Fibroblast of pulmonary artery (primary cell): ENCODE measurements at regions not wholly inside any gene's neighbourhood (a gene's known extent, or its start where the extent isn't known, plus 50 kb on each side); places are given as distances from the start of the nearest gene placed in this dataset.

Experiments
- DNase-seq: peaks from one replicate; pipeline ENCODE4 v3.0.0-alpha.2; 2010; ENCODE audit warnings: low read depth
- H3K4me3 ChIP-seq: replicated peaks from 2 replicates; pipeline ENCODE4 v1.5.1; 2011; ENCODE audit warnings: low read depth, mild to moderate bottlenecking, control low read depth, low read length, moderate library complexity
- TF ChIP-seq, protein P1 (sequence below): IDR thresholded peaks from 2 replicates; pipeline ENCODE4 v1.5.1; 2011; ENCODE audit warnings: mild to moderate bottlenecking, control low read depth, low read length, inconsistent platforms; ENCODE audit errors: missing control alignments

- peak; percentile 98 for DNase-seq
- peak overlapping the region; percentile 23 for H3K4me3 ChIP-seq
Measured at GRCh38 chr4:123699880-123700771, 303.5 kb downstream of the SPRY1 start.

DNA sequence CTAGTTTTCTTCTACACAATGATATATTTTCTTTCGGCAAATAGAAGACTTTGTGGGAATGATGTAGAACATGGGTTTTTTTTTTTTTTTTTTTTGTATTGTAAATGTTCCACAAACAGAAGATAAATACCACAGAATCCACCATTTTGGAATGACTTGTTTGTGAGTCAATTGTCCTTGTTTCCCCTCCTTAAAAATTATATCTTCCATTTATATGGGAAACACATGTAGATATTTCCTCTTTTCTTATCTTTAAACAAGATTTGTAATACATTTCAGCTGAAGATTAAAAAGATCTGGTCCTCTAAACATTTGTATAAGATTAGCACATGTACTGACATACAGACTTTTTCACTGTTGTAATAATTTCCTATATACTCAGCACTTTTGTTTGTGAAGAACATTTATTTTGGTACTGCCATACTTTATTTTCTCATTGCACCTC, 304.6 kb downstream of the SPRY1 start:
- peak overlapping the region; percentile 23 for H3K4me3 ChIP-seq
- TF ChIP-seq, protein P1, sequence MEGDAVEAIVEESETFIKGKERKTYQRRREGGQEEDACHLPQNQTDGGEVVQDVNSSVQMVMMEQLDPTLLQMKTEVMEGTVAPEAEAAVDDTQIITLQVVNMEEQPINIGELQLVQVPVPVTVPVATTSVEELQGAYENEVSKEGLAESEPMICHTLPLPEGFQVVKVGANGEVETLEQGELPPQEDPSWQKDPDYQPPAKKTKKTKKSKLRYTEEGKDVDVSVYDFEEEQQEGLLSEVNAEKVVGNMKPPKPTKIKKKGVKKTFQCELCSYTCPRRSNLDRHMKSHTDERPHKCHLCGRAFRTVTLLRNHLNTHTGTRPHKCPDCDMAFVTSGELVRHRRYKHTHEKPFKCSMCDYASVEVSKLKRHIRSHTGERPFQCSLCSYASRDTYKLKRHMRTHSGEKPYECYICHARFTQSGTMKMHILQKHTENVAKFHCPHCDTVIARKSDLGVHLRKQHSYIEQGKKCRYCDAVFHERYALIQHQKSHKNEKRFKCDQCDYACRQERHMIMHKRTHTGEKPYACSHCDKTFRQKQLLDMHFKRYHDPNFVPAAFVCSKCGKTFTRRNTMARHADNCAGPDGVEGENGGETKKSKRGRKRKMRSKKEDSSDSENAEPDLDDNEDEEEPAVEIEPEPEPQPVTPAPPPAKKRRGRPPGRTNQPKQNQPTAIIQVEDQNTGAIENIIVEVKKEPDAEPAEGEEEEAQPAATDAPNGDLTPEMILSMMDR: no peak
- peak; percentile 68 for DNase-seq

More at GRCh38 chr4:123699880-123700771, 303.5 kb downstream of the SPRY1 start:
- TF ChIP-seq, protein P1: no peak

DNA sequence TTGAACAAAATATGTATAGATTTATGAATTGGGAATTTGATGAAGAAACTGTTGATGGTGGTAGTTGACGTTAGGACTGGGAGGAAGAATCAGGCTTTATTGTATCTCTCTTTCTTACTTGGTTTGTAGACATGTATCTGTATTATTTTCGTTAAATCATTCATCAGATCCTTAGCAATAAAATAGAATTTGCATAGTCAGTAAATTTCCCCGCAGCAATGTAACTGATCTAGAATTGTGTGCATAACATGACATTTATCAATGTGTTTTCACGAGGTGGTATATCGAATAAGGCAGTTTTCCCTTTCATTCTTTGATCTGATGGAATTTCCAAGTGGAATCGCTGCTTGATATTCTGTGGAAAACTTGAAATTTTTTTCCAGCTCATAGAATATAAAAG, 308.8 kb downstream of the SPRY1 start:
- TF ChIP-seq, protein P1: no peak
- no peak for DNase-seq

GRCh38 chr4:123706973-123707372, 310.4 kb downstream of the SPRY1 start:
- TF ChIP-seq, protein P1: no peak
- no peak overlapping the region for H3K4me3 ChIP-seq
- DNase-seq: no peak

More for the DNA sequence above, 308.8 kb downstream of the SPRY1 start:
- no peak overlapping the region for H3K4me3 ChIP-seq

DNA sequence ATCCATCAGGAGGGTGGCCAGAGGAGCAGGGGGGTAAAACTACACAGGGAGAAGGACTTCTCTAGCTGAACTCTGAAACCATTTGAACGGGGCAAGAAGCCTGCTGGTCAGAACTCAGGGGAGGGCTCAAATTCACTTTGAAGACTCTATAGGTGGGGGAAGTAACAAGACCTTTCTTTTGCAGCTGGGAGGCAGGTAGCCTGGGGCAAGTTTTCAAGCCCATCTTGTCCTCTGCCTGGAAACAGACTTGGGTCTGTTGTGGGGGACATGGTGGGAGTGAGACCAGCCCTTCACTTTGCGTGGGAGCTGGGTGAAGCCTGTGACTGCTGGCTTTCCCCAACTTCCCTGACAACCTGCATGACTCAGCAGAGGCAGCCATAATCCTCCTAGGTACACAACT, 312.3 kb downstream of the SPRY1 start:
- H3K4me3 ChIP-seq: no peak overlapping the region
- TF ChIP-seq, protein P1: no peak
- no peak for DNase-seq

GRCh38 chr4:123709336-123709735, 312.7 kb downstream of the SPRY1 start:
- no peak overlapping the region for H3K4me3 ChIP-seq
- DNase-seq: peak; percentile 6
- TF ChIP-seq, protein P1: no peak
